ENCODE measurements at regions not wholly inside any gene's neighbourhood (a gene's known extent, or its start where the extent isn't known, plus 50 kb on each side); places are given as distances from the start of the nearest gene placed in this dataset.

DNA sequence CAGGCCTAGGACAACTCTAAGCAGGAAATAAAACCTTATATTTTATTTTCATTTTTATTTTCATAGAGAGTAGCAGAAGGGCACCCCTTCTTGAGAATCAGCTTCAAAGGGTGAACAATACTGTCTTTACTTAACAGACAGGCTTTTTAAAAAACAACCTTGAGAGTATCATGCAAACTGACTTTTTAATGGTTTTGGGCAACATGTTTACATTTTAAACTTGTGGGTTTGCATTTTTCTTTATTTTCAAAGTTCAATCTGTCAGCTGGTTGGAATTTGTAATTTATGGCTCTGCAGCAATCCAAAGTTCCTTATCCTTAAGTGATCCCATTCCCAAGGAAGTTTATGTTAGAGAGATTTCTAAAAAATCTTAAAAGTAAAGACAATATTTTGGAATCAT is 392.3 kb upstream of the ADAMTS5 start:
- no peak for TF ChIP-seq CTCF (IDR thresholded peaks at IDR 0.05)
- no peak for TF ChIP-seq POLR2AphosphoS5 (IDR thresholded peaks at IDR 0.05; ENCODE audit: low read depth, low read length)
- TF ChIP-seq, protein P1, sequence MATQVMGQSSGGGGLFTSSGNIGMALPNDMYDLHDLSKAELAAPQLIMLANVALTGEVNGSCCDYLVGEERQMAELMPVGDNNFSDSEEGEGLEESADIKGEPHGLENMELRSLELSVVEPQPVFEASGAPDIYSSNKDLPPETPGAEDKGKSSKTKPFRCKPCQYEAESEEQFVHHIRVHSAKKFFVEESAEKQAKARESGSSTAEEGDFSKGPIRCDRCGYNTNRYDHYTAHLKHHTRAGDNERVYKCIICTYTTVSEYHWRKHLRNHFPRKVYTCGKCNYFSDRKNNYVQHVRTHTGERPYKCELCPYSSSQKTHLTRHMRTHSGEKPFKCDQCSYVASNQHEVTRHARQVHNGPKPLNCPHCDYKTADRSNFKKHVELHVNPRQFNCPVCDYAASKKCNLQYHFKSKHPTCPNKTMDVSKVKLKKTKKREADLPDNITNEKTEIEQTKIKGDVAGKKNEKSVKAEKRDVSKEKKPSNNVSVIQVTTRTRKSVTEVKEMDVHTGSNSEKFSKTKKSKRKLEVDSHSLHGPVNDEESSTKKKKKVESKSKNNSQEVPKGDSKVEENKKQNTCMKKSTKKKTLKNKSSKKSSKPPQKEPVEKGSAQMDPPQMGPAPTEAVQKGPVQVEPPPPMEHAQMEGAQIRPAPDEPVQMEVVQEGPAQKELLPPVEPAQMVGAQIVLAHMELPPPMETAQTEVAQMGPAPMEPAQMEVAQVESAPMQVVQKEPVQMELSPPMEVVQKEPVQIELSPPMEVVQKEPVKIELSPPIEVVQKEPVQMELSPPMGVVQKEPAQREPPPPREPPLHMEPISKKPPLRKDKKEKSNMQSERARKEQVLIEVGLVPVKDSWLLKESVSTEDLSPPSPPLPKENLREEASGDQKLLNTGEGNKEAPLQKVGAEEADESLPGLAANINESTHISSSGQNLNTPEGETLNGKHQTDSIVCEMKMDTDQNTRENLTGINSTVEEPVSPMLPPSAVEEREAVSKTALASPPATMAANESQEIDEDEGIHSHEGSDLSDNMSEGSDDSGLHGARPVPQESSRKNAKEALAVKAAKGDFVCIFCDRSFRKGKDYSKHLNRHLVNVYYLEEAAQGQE (IDR thresholded peaks at IDR 0.05; ENCODE audit: insufficient read depth in 1 of 2, low read depth in 2 of 2, low read length in 1 of 2) = no peak
- no peak for TF ChIP-seq SIN3A (IDR thresholded peaks at IDR 0.05; ENCODE audit: borderline replicate concordance, insufficient read depth, low read depth, low read length)
